ENCODE measurements at regions not wholly inside any gene's neighbourhood (a gene's known extent, or its start where the extent isn't known, plus 50 kb on each side); places are given as distances from the start of the nearest gene placed in this dataset.

DNA sequence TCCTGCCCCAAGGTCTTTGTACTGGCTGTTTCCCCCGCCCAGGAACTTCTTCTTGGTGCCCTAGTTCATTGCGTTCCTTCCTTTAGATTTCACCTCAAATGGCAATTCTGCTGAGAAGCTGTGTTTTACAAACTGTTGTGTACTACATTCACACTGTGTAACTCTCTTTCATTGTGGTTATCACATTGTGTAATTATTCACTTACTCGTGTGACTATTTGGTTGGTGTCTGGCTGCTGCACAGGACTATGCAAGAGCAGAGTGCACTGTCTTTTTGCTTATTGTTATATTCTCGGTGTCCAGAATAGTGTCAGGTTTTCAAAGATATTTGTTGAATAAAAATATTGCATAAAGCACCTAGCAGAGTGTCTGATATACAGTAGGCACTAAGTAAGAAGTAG, 177.2 kb upstream of the PRICKLE1 start:
- Mint-ChIP-seq H3K4me3 (no peak overlapping the region), H3K4me1 (no peaks in the 10 kb centered on the region), H3K27ac (no peak overlapping the region), H3K9me3 (peaks cover 11% of the 10 kb centered on the region), H3K36me3 (peaks cover 5% of the 10 kb centered on the region), H3K27me3 (ENCODE audit: low read depth) (no peaks in the 10 kb centered on the region)
- CTCF ChIA-PET = no interaction called here
- ATAC-seq (no peak), DNase-seq (ENCODE audit: low spot score) (no peak)
- POLR2A ChIA-PET = no interaction called here
- no peak for TF ChIP-seq RELA (CRISPR knock-in tag; IDR thresholded peaks at IDR 0.05; ENCODE audit: borderline replicate concordance)
- TF ChIP-seq, protein P1, sequence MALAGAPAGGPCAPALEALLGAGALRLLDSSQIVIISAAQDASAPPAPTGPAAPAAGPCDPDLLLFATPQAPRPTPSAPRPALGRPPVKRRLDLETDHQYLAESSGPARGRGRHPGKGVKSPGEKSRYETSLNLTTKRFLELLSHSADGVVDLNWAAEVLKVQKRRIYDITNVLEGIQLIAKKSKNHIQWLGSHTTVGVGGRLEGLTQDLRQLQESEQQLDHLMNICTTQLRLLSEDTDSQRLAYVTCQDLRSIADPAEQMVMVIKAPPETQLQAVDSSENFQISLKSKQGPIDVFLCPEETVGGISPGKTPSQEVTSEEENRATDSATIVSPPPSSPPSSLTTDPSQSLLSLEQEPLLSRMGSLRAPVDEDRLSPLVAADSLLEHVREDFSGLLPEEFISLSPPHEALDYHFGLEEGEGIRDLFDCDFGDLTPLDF (CRISPR knock-in tag; IDR thresholded peaks at IDR 0.05) = no peak
- TF ChIP-seq, protein P2, sequence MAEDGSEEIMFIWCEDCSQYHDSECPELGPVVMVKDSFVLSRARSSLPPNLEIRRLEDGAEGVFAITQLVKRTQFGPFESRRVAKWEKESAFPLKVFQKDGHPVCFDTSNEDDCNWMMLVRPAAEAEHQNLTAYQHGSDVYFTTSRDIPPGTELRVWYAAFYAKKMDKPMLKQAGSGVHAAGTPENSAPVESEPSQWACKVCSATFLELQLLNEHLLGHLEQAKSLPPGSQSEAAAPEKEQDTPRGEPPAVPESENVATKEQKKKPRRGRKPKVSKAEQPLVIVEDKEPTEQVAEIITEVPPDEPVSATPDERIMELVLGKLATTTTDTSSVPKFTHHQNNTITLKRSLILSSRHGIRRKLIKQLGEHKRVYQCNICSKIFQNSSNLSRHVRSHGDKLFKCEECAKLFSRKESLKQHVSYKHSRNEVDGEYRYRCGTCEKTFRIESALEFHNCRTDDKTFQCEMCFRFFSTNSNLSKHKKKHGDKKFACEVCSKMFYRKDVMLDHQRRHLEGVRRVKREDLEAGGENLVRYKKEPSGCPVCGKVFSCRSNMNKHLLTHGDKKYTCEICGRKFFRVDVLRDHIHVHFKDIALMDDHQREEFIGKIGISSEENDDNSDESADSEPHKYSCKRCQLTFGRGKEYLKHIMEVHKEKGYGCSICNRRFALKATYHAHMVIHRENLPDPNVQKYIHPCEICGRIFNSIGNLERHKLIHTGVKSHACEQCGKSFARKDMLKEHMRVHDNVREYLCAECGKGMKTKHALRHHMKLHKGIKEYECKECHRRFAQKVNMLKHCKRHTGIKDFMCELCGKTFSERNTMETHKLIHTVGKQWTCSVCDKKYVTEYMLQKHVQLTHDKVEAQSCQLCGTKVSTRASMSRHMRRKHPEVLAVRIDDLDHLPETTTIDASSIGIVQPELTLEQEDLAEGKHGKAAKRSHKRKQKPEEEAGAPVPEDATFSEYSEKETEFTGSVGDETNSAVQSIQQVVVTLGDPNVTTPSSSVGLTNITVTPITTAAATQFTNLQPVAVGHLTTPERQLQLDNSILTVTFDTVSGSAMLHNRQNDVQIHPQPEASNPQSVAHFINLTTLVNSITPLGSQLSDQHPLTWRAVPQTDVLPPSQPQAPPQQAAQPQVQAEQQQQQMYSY (CRISPR knock-in tag; IDR thresholded peaks at IDR 0.05) = no peak
- TF ChIP-seq, protein P3, sequence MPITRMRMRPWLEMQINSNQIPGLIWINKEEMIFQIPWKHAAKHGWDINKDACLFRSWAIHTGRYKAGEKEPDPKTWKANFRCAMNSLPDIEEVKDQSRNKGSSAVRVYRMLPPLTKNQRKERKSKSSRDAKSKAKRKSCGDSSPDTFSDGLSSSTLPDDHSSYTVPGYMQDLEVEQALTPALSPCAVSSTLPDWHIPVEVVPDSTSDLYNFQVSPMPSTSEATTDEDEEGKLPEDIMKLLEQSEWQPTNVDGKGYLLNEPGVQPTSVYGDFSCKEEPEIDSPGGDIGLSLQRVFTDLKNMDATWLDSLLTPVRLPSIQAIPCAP (CRISPR knock-in tag; IDR thresholded peaks at IDR 0.05) = no peak
- TF ChIP-seq GRHL2 (CRISPR knock-in tag; IDR thresholded peaks at IDR 0.05; ENCODE audit: insufficient replicate concordance, severe bottlenecking) = no peak
- TF ChIP-seq HMGA2 (CRISPR knock-in tag; IDR thresholded peaks at IDR 0.05) = no peak
- no peak for TF ChIP-seq ZNF263 (CRISPR knock-in tag; IDR thresholded peaks at IDR 0.05; ENCODE audit: low read depth)
- no peak for TF ChIP-seq GABPB1 (CRISPR knock-in tag; IDR thresholded peaks at IDR 0.05)
- no peak for TF ChIP-seq CREM (CRISPR knock-in tag; IDR thresholded peaks at IDR 0.05)
- no peak for TF ChIP-seq ZNF396 (CRISPR knock-in tag; IDR thresholded peaks at IDR 0.05; ENCODE audit: borderline replicate concordance)
- no peak for TF ChIP-seq OVOL2 (CRISPR knock-in tag; IDR thresholded peaks at IDR 0.05; ENCODE audit: borderline replicate concordance)
- TF ChIP-seq, protein P4, sequence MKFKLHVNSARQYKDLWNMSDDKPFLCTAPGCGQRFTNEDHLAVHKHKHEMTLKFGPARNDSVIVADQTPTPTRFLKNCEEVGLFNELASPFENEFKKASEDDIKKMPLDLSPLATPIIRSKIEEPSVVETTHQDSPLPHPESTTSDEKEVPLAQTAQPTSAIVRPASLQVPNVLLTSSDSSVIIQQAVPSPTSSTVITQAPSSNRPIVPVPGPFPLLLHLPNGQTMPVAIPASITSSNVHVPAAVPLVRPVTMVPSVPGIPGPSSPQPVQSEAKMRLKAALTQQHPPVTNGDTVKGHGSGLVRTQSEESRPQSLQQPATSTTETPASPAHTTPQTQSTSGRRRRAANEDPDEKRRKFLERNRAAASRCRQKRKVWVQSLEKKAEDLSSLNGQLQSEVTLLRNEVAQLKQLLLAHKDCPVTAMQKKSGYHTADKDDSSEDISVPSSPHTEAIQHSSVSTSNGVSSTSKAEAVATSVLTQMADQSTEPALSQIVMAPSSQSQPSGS (CRISPR knock-in tag; IDR thresholded peaks at IDR 0.05; ENCODE audit: borderline replicate concordance, low read depth) = no peak
- TF ChIP-seq MYBL2 (CRISPR knock-in tag; IDR thresholded peaks at IDR 0.05) = no peak
- TF ChIP-seq, protein P5, sequence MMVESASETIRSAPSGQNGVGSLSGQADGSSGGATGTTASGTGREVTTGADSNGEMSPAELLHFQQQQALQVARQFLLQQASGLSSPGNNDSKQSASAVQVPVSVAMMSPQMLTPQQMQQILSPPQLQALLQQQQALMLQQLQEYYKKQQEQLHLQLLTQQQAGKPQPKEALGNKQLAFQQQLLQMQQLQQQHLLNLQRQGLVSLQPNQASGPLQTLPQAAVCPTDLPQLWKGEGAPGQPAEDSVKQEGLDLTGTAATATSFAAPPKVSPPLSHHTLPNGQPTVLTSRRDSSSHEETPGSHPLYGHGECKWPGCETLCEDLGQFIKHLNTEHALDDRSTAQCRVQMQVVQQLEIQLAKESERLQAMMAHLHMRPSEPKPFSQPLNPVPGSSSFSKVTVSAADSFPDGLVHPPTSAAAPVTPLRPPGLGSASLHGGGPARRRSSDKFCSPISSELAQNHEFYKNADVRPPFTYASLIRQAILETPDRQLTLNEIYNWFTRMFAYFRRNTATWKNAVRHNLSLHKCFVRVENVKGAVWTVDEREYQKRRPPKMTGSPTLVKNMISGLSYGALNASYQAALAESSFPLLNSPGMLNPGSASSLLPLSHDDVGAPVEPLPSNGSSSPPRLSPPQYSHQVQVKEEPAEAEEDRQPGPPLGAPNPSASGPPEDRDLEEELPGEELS (CRISPR knock-in tag; IDR thresholded peaks at IDR 0.05) = no peak
- no peak for TF ChIP-seq ZNF317 (CRISPR knock-in tag; IDR thresholded peaks at IDR 0.05; ENCODE audit: borderline replicate concordance, low read depth)
- TF ChIP-seq, protein P6, sequence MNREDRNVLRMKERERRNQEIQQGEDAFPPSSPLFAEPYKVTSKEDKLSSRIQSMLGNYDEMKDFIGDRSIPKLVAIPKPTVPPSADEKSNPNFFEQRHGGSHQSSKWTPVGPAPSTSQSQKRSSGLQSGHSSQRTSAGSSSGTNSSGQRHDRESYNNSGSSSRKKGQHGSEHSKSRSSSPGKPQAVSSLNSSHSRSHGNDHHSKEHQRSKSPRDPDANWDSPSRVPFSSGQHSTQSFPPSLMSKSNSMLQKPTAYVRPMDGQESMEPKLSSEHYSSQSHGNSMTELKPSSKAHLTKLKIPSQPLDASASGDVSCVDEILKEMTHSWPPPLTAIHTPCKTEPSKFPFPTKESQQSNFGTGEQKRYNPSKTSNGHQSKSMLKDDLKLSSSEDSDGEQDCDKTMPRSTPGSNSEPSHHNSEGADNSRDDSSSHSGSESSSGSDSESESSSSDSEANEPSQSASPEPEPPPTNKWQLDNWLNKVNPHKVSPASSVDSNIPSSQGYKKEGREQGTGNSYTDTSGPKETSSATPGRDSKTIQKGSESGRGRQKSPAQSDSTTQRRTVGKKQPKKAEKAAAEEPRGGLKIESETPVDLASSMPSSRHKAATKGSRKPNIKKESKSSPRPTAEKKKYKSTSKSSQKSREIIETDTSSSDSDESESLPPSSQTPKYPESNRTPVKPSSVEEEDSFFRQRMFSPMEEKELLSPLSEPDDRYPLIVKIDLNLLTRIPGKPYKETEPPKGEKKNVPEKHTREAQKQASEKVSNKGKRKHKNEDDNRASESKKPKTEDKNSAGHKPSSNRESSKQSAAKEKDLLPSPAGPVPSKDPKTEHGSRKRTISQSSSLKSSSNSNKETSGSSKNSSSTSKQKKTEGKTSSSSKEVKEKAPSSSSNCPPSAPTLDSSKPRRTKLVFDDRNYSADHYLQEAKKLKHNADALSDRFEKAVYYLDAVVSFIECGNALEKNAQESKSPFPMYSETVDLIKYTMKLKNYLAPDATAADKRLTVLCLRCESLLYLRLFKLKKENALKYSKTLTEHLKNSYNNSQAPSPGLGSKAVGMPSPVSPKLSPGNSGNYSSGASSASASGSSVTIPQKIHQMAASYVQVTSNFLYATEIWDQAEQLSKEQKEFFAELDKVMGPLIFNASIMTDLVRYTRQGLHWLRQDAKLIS (CRISPR knock-in tag; IDR thresholded peaks at IDR 0.05; ENCODE audit: borderline replicate concordance) = no peak
- TF ChIP-seq, protein P7, sequence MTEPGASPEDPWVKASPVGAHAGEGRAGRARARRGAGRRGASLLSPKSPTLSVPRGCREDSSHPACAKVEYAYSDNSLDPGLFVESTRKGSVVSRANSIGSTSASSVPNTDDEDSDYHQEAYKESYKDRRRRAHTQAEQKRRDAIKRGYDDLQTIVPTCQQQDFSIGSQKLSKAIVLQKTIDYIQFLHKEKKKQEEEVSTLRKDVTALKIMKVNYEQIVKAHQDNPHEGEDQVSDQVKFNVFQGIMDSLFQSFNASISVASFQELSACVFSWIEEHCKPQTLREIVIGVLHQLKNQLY (CRISPR knock-in tag; IDR thresholded peaks at IDR 0.05) = no peak
- no peak for TF ChIP-seq FOXP1 (CRISPR knock-in tag; IDR thresholded peaks at IDR 0.05; ENCODE audit: borderline replicate concordance)
- TF ChIP-seq ESRRA (CRISPR knock-in tag; IDR thresholded peaks at IDR 0.05; ENCODE audit: borderline replicate concordance) = no peak

Data from WTC11 (cell line).